ENCODE measurements at regions not wholly inside any gene's neighbourhood (a gene's known extent, or its start where the extent isn't known, plus 50 kb on each side); places are given as distances from the start of the nearest gene placed in this dataset.

DNA sequence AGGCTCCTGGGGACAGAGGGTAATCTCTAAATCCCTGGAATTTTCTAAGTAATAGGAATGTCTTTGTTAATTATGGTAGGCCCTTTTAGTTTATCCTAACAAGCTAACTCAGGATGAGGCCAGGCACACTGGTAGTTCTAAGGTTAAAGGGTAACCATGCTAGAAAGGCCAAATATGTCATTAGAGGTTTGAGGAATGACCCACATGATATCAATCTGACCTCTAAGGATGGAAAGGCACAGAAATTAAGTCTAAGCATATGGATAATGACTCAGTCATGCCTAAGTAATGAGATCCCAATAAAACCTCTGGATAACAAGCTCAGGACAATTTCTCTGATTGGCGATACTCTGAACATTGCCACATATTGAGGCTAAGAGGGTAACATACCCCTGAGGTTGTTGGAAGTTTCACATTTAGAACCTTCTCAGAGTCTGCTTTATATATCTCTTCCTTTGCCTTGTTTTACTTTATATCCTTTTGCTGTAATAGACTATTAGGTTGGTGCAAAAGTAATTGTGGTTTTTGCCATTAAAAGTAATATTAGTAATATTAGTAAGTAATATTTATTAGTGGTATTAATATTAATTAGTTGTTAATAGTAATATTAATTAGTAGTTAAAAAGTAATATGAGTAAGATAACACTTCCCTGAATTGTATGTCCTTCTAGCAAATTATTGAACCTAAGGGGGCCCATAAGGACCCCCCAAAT is 806.3 kb upstream of the GCFC2 start:
- Histone ChIP-seq H3K79me2 (ENCODE audit: control insufficient read depth, insufficient read depth, low read length) (no peaks in the 10 kb centered on the region), H3K4me3 (replicated peaks in 1 of 4; ENCODE audit: control extremely low read depth in 1 of 4, insufficient read depth in 1 of 4, low read depth in 3 of 4, low read length in 4 of 4) (no peak overlapping the region), H3K4me1 (ENCODE audit: control insufficient read depth, extremely low read depth, insufficient read depth, low read length) (no peaks in the 10 kb centered on the region), H2AFZ (ENCODE audit: low read length) (no peak overlapping the region), H3K9me3 (ENCODE audit: control insufficient read depth, insufficient read depth, low read depth, low read length) (no peaks in the 10 kb centered on the region), H3K27ac (ENCODE audit: insufficient read depth, low read length) (no peak overlapping the region), H3K36me3 (ENCODE audit: control insufficient read depth, insufficient read depth, low read length) (no peaks in the 10 kb centered on the region), H4K20me1 (ENCODE audit: control insufficient read depth, extremely low read depth, insufficient read depth, low read length) (no peaks in the 10 kb centered on the region), H3K9ac (ENCODE audit: insufficient read depth, low read length) (no peak overlapping the region), H3K27me3 (ENCODE audit: control insufficient read depth, insufficient read depth, low read length) (no peaks in the 10 kb centered on the region), H3K4me2 (ENCODE audit: extremely low read depth, insufficient read depth, low read length) (no peak overlapping the region)
- TF ChIP-seq EZH2 (IDR thresholded peaks at IDR 0.05; ENCODE audit: low read length, missing control alignments): no peak
- TF ChIP-seq, protein P1, sequence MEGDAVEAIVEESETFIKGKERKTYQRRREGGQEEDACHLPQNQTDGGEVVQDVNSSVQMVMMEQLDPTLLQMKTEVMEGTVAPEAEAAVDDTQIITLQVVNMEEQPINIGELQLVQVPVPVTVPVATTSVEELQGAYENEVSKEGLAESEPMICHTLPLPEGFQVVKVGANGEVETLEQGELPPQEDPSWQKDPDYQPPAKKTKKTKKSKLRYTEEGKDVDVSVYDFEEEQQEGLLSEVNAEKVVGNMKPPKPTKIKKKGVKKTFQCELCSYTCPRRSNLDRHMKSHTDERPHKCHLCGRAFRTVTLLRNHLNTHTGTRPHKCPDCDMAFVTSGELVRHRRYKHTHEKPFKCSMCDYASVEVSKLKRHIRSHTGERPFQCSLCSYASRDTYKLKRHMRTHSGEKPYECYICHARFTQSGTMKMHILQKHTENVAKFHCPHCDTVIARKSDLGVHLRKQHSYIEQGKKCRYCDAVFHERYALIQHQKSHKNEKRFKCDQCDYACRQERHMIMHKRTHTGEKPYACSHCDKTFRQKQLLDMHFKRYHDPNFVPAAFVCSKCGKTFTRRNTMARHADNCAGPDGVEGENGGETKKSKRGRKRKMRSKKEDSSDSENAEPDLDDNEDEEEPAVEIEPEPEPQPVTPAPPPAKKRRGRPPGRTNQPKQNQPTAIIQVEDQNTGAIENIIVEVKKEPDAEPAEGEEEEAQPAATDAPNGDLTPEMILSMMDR (conservative IDR thresholded peaks at IDR 0.05 in 1 of 2, IDR thresholded peaks at IDR 0.05 in 1 of 2; ENCODE audit: low read depth in 1 of 2, low read length in 2 of 2): no peak
- no peak for DNase-seq (ENCODE audit: low read depth in 2 of 2)

DNA sequence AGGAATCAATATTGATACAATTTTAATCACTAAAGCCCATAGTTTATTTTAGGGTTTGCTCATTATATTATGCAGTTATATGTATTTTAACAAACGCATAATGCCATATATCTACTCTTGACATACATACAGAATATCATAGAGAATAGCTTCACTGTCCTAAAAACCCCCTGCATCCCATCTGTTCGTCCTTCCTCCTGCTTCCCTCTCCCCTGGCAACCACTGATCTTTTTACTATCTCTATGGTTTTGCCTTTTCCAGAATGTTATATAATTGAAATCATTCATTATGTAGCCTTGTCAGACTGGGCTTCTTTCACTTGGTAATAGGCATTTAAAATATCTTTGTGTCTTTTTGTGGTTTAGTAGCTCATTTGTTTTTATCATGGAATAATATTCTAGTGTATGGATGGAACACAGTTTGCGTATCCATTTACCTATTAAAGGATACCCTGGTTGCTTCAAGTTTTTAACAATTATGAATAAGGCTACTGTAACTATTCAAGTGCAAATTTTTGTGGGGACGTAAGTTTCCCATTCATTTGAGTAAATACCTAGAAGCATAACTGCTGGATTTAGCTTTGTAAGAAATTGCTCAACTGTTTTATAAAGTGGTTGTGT is 801.6 kb upstream of the GCFC2 start:
- no peak overlapping the region for H3K4me3 ChIP-seq (replicated peaks in 1 of 4; ENCODE audit: control extremely low read depth in 1 of 4, insufficient read depth in 1 of 4, low read depth in 3 of 4, low read length in 4 of 4)
- H2AFZ ChIP-seq (ENCODE audit: low read length): no peak overlapping the region
- H3K36me3 ChIP-seq (ENCODE audit: control insufficient read depth, insufficient read depth, low read length): no peaks in the 10 kb centered on the region
- H3K27ac ChIP-seq (ENCODE audit: insufficient read depth, low read length): no peak overlapping the region
- no peaks in the 10 kb centered on the region for H4K20me1 ChIP-seq (ENCODE audit: control insufficient read depth, extremely low read depth, insufficient read depth, low read length)
- no peaks in the 10 kb centered on the region for H3K79me2 ChIP-seq (ENCODE audit: control insufficient read depth, insufficient read depth, low read length)
- no peaks in the 10 kb centered on the region for H3K27me3 ChIP-seq (ENCODE audit: control insufficient read depth, insufficient read depth, low read length)
- no peaks in the 10 kb centered on the region for H3K4me1 ChIP-seq (ENCODE audit: control insufficient read depth, extremely low read depth, insufficient read depth, low read length)
- no peak for DNase-seq (ENCODE audit: low read depth in 2 of 2)
- H3K4me2 ChIP-seq (ENCODE audit: extremely low read depth, insufficient read depth, low read length): no peak overlapping the region
- no peak overlapping the region for H3K9ac ChIP-seq (ENCODE audit: insufficient read depth, low read length)
- H3K9me3 ChIP-seq (ENCODE audit: control insufficient read depth, insufficient read depth, low read depth, low read length): no peaks in the 10 kb centered on the region
- no peak for TF ChIP-seq EZH2 (IDR thresholded peaks at IDR 0.05; ENCODE audit: low read length, missing control alignments)
- TF ChIP-seq, protein P1 (conservative IDR thresholded peaks at IDR 0.05 in 1 of 2, IDR thresholded peaks at IDR 0.05 in 1 of 2; ENCODE audit: low read depth in 1 of 2, low read length in 2 of 2): no peak

DNA sequence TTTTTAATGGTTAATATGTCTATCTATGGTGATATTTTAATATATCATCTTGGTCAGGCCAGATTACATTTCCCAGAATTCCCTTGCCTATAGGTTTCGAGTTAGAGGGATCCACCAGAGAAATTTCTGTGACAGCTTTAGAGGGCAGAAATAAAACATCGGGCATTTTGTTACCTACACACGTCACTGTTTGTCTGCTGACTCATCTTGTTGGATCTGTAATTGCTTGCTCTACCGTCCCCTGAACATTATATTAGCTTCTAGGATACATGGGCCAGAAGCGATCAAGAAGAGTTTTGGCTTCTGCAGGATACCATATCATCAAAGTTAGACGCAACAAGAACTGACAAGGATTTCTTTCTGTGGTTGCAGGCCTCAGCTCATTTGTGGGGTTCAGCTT is 795.8 kb upstream of the GCFC2 start:
- H3K9me3 ChIP-seq (ENCODE audit: control insufficient read depth, insufficient read depth, low read depth, low read length): no peaks in the 10 kb centered on the region
- no peak overlapping the region for H3K4me3 ChIP-seq (replicated peaks in 1 of 4; ENCODE audit: control extremely low read depth in 1 of 4, insufficient read depth in 1 of 4, low read depth in 3 of 4, low read length in 4 of 4)
- H3K36me3 ChIP-seq (ENCODE audit: control insufficient read depth, insufficient read depth, low read length): no peaks in the 10 kb centered on the region
- no peaks in the 10 kb centered on the region for H3K4me1 ChIP-seq (ENCODE audit: control insufficient read depth, extremely low read depth, insufficient read depth, low read length)
- no peak for TF ChIP-seq EZH2 (IDR thresholded peaks at IDR 0.05; ENCODE audit: low read length, missing control alignments)
- TF ChIP-seq, protein P1 (conservative IDR thresholded peaks at IDR 0.05 in 1 of 2, IDR thresholded peaks at IDR 0.05 in 1 of 2; ENCODE audit: low read depth in 1 of 2, low read length in 2 of 2): no peak
- H3K27me3 ChIP-seq (ENCODE audit: control insufficient read depth, insufficient read depth, low read length): no peaks in the 10 kb centered on the region
- no peak overlapping the region for H2AFZ ChIP-seq (ENCODE audit: low read length)
- H3K9ac ChIP-seq (ENCODE audit: insufficient read depth, low read length): no peak overlapping the region
- H3K4me2 ChIP-seq (ENCODE audit: extremely low read depth, insufficient read depth, low read length): no peak overlapping the region
- no peaks in the 10 kb centered on the region for H3K79me2 ChIP-seq (ENCODE audit: control insufficient read depth, insufficient read depth, low read length)
- H4K20me1 ChIP-seq (ENCODE audit: control insufficient read depth, extremely low read depth, insufficient read depth, low read length): no peaks in the 10 kb centered on the region
- DNase-seq (ENCODE audit: low read depth in 2 of 2): no peak
- H3K27ac ChIP-seq (ENCODE audit: insufficient read depth, low read length): no peak overlapping the region
